Loucy (cell line): ENCODE measurements at regions not wholly inside any gene's neighbourhood (a gene's known extent, or its start where the extent isn't known, plus 50 kb on each side); places are given as distances from the start of the nearest gene placed in this dataset.
A peak's percentile ranks its signal among the peaks of the same experiment; 100 is the strongest.

Experiments
- H2AFZ ChIP-seq: fragments of 200-600 bp; sonication (generic); 2 replicates; pipeline ENCODE4 v1.6.0; 2016; ENCODE audit warnings: antibody characterized with exemption, mild to moderate bottlenecking, low read length, moderate library complexity
- H3F3A ChIP-seq: fragments of 200-600 bp; 2 replicates; pipeline ENCODE4 v1.6.0; 2016; ENCODE audit warnings: antibody characterized with exemption, low read depth, mild to moderate bottlenecking
- H3K27me3 ChIP-seq: fragments of 200-600 bp; sonication (generic); 2 replicates; pipeline ENCODE4 v1.6.1; 2014; ENCODE audit warnings: low read length, mild to moderate bottlenecking; ENCODE audit not compliant: insufficient read depth, poor library complexity, severe bottlenecking
- H3K36me3 ChIP-seq: fragments of 200-600 bp; sonication (generic); 2 replicates; pipeline ENCODE4 v1.6.1; 2016; ENCODE audit warnings: low read length; ENCODE audit not compliant: insufficient read depth
- H3K4me1 ChIP-seq: fragments of 200-600 bp; sonication (generic); 2 replicates; pipeline ENCODE4 v1.5.1; 2014; ENCODE audit warnings: low read length, mild to moderate bottlenecking; ENCODE audit not compliant: insufficient read depth, poor library complexity, severe bottlenecking
- H3K4me2 ChIP-seq: fragments of 200-600 bp; sonication (generic); 2 replicates; pipeline ENCODE4 v1.6.0; 2014; ENCODE audit warnings: antibody characterized with exemption, low read length, low read depth, mild to moderate bottlenecking; ENCODE audit not compliant: poor library complexity, severe bottlenecking
- H3K4me3 ChIP-seq: fragments of 200-600 bp; sonication (generic); 2 replicates; pipeline ENCODE4 v1.5.1; 2014; ENCODE audit warnings: low read length, mild to moderate bottlenecking, mixed read lengths; ENCODE audit not compliant: poor library complexity, severe bottlenecking
- H3K79me2 ChIP-seq: fragments of 200-600 bp; sonication (generic); 2 replicates; pipeline ENCODE4 v1.6.1; 2014; ENCODE audit warnings: low read length; ENCODE audit not compliant: insufficient read depth
- H3K9ac ChIP-seq: fragments of 200-600 bp; sonication (generic); 2 replicates; pipeline ENCODE4 v1.6.0; 2014; ENCODE audit warnings: mild to moderate bottlenecking, low read depth, low read length, moderate library complexity; ENCODE audit not compliant: poor library complexity, severe bottlenecking
- H3K9me2 ChIP-seq: fragments of 200-600 bp; sonication (generic); replicated peaks from 2 replicates; pipeline ENCODE4 v1.6.1; 2016; ENCODE audit warnings: low read depth, low read length, mixed read lengths
- H3K9me3 ChIP-seq: fragments of 200-600 bp; sonication (generic); 2 replicates; pipeline ENCODE4 v1.6.1; 2014; ENCODE audit warnings: mild to moderate bottlenecking, antibody characterized with exemption, low read length, low read depth; ENCODE audit not compliant: insufficient read depth
- H4K20me1 ChIP-seq: fragments of 200-600 bp; sonication (generic); 2 replicates; pipeline ENCODE4 v1.6.0; 2014; ENCODE audit warnings: antibody characterized with exemption, low read length, mild to moderate bottlenecking; ENCODE audit not compliant: insufficient read depth, poor library complexity, severe bottlenecking
- CTCF ChIP-seq: fragments of 200-600 bp; sonication (generic); conservative IDR thresholded peaks from 2 replicates; pipeline ENCODE4 v1.5.1; 2014; ENCODE audit warnings: mild to moderate bottlenecking, antibody characterized with exemption, low read length
- EZH2phosphoT487 ChIP-seq: fragments of 200-600 bp; IDR thresholded peaks from 2 replicates; pipeline ENCODE4 v1.6.1; 2018; ENCODE audit warnings: antibody characterized with exemption, mild to moderate bottlenecking, moderate library complexity, borderline replicate concordance

GRCh38 chr14:49975799-49976198 lies 82.9 kb downstream of the ARF6 start:
- Histone ChIP-seq H3K4me2 (no peak overlapping the region), H3K4me3 (no peak overlapping the region), H3K9me3 (no peaks in the 10 kb centered on the region), H3K9me2 (no peaks in the 10 kb centered on the region), H3K4me1 (peaks cover 44% of the 10 kb centered on the region), H4K20me1 (no peaks in the 10 kb centered on the region), H3K27me3 (no peaks in the 10 kb centered on the region), H2AFZ (no peak overlapping the region), H3K79me2 (no peaks in the 10 kb centered on the region), H3K9ac (no peak overlapping the region), H3K36me3 (no peaks in the 10 kb centered on the region), H3F3A (no peaks in the 10 kb centered on the region)
- TF ChIP-seq CTCF, result no peak
- TF ChIP-seq EZH2phosphoT487, result no peak

- H4K20me1 ChIP-seq, result no peaks in the 10 kb centered on the region
- H3K79me2 ChIP-seq, result no peaks in the 10 kb centered on the region
- no peak for TF ChIP-seq CTCF
- TF ChIP-seq EZH2phosphoT487, result no peak
- peak overlapping the region; percentile 99 for H2AFZ ChIP-seq
- H3K4me2 ChIP-seq, result peak overlapping the region; percentile 52
- H3K27me3 ChIP-seq, result no peaks in the 10 kb centered on the region
- H3K9me2 ChIP-seq, result no peaks in the 10 kb centered on the region
- peak overlapping the region; percentile 7 for H3K9ac ChIP-seq
- no peaks in the 10 kb centered on the region for H3F3A ChIP-seq
- peaks cover 29% of the 10 kb centered on the region for H3K4me1 ChIP-seq
- H3K9me3 ChIP-seq, result no peaks in the 10 kb centered on the region
- no peaks in the 10 kb centered on the region for H3K36me3 ChIP-seq
- peak overlapping the region; percentile 19 for H3K4me3 ChIP-seq
These were observed 84.4 kb downstream of the ARF6 start for GRCh38 chr14:49977126-49977841.

GRCh38 chr14:49980027-49980426 lies 87.1 kb downstream of the ARF6 start:
- Histone ChIP-seq H3F3A (no peaks in the 10 kb centered on the region), H3K9me2 (no peaks in the 10 kb centered on the region), H3K4me3 (no peak overlapping the region), H4K20me1 (no peaks in the 10 kb centered on the region), H3K36me3 (no peaks in the 10 kb centered on the region), H2AFZ (no peak overlapping the region), H3K79me2 (no peaks in the 10 kb centered on the region), H3K9me3 (no peaks in the 10 kb centered on the region), H3K4me1 (peaks cover 17% of the 10 kb centered on the region), H3K4me2 (no peak overlapping the region), H3K9ac (no peak overlapping the region), H3K27me3 (no peaks in the 10 kb centered on the region)
- TF ChIP-seq CTCF, result no peak
- no peak for TF ChIP-seq EZH2phosphoT487
